ENCODE measurements at regions not wholly inside any gene's neighbourhood (a gene's known extent, or its start where the extent isn't known, plus 50 kb on each side); places are given as distances from the start of the nearest gene placed in this dataset.
"Not testable (repeated sequence)": the region's sequence is repeated elsewhere in the genome, so short reads cannot be mapped to it uniquely, and the experiment has no call there.

GRCh38 chr7:63291758-63292157 lies 706.9 kb upstream of the ZNF722 start:
- not testable (repeated sequence) for DNase-seq

GRCh38 chr7:63317595-63317994 lies 681.1 kb upstream of the ZNF722 start:
- DNase-seq = not testable (repeated sequence)

GRCh38 chr7:63348755-63349408 lies 649.8 kb upstream of the ZNF722 start:
- DNase-seq = peak; percentile 3

GRCh38 chr7:63376873-63377272 lies 621.8 kb upstream of the ZNF722 start:
- DNase-seq = no peak

- not testable (repeated sequence) for DNase-seq
Observed at GRCh38 chr7:63394139-63394538, 604.5 kb upstream of the ZNF722 start.

- not testable (repeated sequence) for DNase-seq
Observed at GRCh38 chr7:63407881-63408280, 590.8 kb upstream of the ZNF722 start.

Measured in activated gamma-delta T cell treated with Interleukin-2 at 50 U/mL for 16 hours (primary cell).